Mammary epithelial cell (primary cell): ENCODE measurements at regions not wholly inside any gene's neighbourhood (a gene's known extent, or its start where the extent isn't known, plus 50 kb on each side); places are given as distances from the start of the nearest gene placed in this dataset.

Source experiments
- CTCF ChIP-seq, 2 donors: IDR thresholded peaks in 1 of 2; conservative IDR thresholded peaks in 1 of 2; 2 replicates each; pipeline ENCODE4 v1.5.1; 2011 to 2012; ENCODE audit warnings: inconsistent platforms in 2 of 2, low read length in 2 of 2, mild to moderate bottlenecking in 2 of 2, control low read depth in 1 of 2, low read depth in 1 of 2; ENCODE audit not compliant: insufficient read depth in 1 of 2; ENCODE audit errors: extremely low read depth in 1 of 2
- EZH2 ChIP-seq: IDR thresholded peaks from 2 replicates; pipeline ENCODE4 v1.6.1; 2012; ENCODE audit warnings: low read length, inconsistent platforms, borderline replicate concordance

GRCh38 chr2:220455351-220455990 is 828.0 kb downstream of the SLC4A3 start:
- TF ChIP-seq CTCF (conservative IDR thresholded peaks at IDR 0.05 in 1 of 2, IDR thresholded peaks at IDR 0.05 in 1 of 2; ENCODE audit: extremely low read depth in 1 of 2, insufficient read depth in 1 of 2, low read depth in 1 of 2, low read length in 2 of 2): no peak
- no peak for TF ChIP-seq EZH2
